ENCODE measurements at regions not wholly inside any gene's neighbourhood (a gene's known extent, or its start where the extent isn't known, plus 50 kb on each side); places are given as distances from the start of the nearest gene placed in this dataset.

- H3K27me3 Mint-ChIP-seq = peaks cover 67% of the 10 kb centered on the region
- H3K36me3 Mint-ChIP-seq (ENCODE audit: insufficient read depth) = no peaks in the 10 kb centered on the region
- H3K27ac Mint-ChIP-seq = no peak overlapping the region
- no peak overlapping the region for H3K4me3 Mint-ChIP-seq (ENCODE audit: low read depth)
- no peaks in the 10 kb centered on the region for H3K4me1 Mint-ChIP-seq (ENCODE audit: low read depth)
- DNase-seq (ENCODE audit: low spot score, unreplicated experiment) = no peak
- TF ChIP-seq CTCF (IDR thresholded peaks at IDR 0.05; ENCODE audit: unreplicated experiment) = no peak
- no peaks in the 10 kb centered on the region for H3K9me3 Mint-ChIP-seq (ENCODE audit: low read depth)
Measured at GRCh38 chr9:108547411-108548135, 308.2 kb downstream of the ACTL7B start.

GRCh38 chr9:108546215-108546614, 309.6 kb downstream of the ACTL7B start:
- no peaks in the 10 kb centered on the region for H3K4me1 Mint-ChIP-seq (ENCODE audit: low read depth)
- H3K36me3 Mint-ChIP-seq (ENCODE audit: insufficient read depth) = no peaks in the 10 kb centered on the region
- TF ChIP-seq CTCF (IDR thresholded peaks at IDR 0.05; ENCODE audit: unreplicated experiment) = no peak
- H3K27me3 Mint-ChIP-seq = peaks cover 68% of the 10 kb centered on the region
- no peak overlapping the region for H3K4me3 Mint-ChIP-seq (ENCODE audit: low read depth)
- H3K9me3 Mint-ChIP-seq (ENCODE audit: low read depth) = no peaks in the 10 kb centered on the region
- no peak for DNase-seq (ENCODE audit: low spot score, unreplicated experiment)
- H3K27ac Mint-ChIP-seq = no peak overlapping the region

- H3K27ac Mint-ChIP-seq = no peak overlapping the region
- no peaks in the 10 kb centered on the region for H3K4me1 Mint-ChIP-seq (ENCODE audit: low read depth)
- H3K4me3 Mint-ChIP-seq (ENCODE audit: low read depth) = no peak overlapping the region
- TF ChIP-seq CTCF (IDR thresholded peaks at IDR 0.05; ENCODE audit: unreplicated experiment) = no peak
- H3K27me3 Mint-ChIP-seq = peaks cover 63% of the 10 kb centered on the region
- H3K36me3 Mint-ChIP-seq (ENCODE audit: insufficient read depth) = no peaks in the 10 kb centered on the region
- H3K9me3 Mint-ChIP-seq (ENCODE audit: low read depth) = no peaks in the 10 kb centered on the region
- no peak for DNase-seq (ENCODE audit: low spot score, unreplicated experiment)
Measured at GRCh38 chr9:108545436-108545835, 310.4 kb downstream of the ACTL7B start.

- no peak overlapping the region for H3K27ac Mint-ChIP-seq
- TF ChIP-seq CTCF (IDR thresholded peaks at IDR 0.05; ENCODE audit: unreplicated experiment) = no peak
- H3K27me3 Mint-ChIP-seq = peaks cover 59% of the 10 kb centered on the region
- H3K36me3 Mint-ChIP-seq (ENCODE audit: insufficient read depth) = no peaks in the 10 kb centered on the region
- no peak for DNase-seq (ENCODE audit: low spot score, unreplicated experiment)
- no peaks in the 10 kb centered on the region for H3K4me1 Mint-ChIP-seq (ENCODE audit: low read depth)
- no peak overlapping the region for H3K4me3 Mint-ChIP-seq (ENCODE audit: low read depth)
- no peaks in the 10 kb centered on the region for H3K9me3 Mint-ChIP-seq (ENCODE audit: low read depth)
Measured at GRCh38 chr9:108544866-108545265, 310.9 kb downstream of the ACTL7B start.

DNA sequence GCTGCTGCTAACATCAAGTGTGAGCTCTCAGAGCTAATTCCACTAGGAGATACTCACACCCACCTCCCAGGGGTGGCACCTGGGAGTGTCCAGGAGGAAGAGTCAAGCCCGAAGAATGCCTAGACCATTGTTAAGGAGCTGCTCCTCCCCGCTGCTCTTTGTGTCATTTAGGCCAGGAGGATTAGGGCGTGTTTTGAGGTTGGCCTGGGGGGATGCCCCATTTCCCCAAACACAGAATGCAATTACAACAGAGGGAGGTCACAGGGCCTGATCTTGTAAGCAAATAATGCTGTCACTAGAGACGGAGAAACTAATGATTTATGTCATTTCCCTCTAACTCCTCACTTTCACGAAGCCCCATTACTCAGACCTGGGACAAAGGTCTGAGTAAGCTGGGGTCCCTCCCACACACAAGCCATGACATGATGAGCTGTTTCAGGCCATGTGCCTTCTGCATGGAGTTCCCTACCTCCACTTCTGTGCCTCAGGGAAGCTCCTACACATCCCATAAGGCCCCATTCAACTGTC, 312.5 kb downstream of the ACTL7B start:
- Mint-ChIP-seq H3K36me3 (ENCODE audit: insufficient read depth) (no peaks in the 10 kb centered on the region), H3K27ac (no peak overlapping the region), H3K27me3 (peaks cover 56% of the 10 kb centered on the region), H3K4me1 (ENCODE audit: low read depth) (no peaks in the 10 kb centered on the region), H3K9me3 (ENCODE audit: low read depth) (peaks cover 4% of the 10 kb centered on the region), H3K4me3 (ENCODE audit: low read depth) (no peak overlapping the region)
- no peak for DNase-seq (ENCODE audit: low spot score, unreplicated experiment)
- TF ChIP-seq CTCF (IDR thresholded peaks at IDR 0.05; ENCODE audit: unreplicated experiment) = no peak
